ENCODE measurements at regions not wholly inside any gene's neighbourhood (a gene's known extent, or its start where the extent isn't known, plus 50 kb on each side); places are given as distances from the start of the nearest gene placed in this dataset.

GRCh38 chr1:184192796-184193195 lies 141.3 kb downstream of the TSEN15 start:
- TF ChIP-seq ZFP3 (CRISPR knock-in tag; IDR thresholded peaks at IDR 0.05) (no peak), ARNTL (CRISPR knock-in tag; IDR thresholded peaks at IDR 0.05; ENCODE audit: borderline replicate concordance, low read depth) (no peak), OSR1 (CRISPR knock-in tag; IDR thresholded peaks at IDR 0.05) (no peak)

Data from SK-N-SH treated with all-trans-retinoic acid at 6 μM for 48 hours (cell line).